OCI-LY1 (cell line): ENCODE measurements at regions not wholly inside any gene's neighbourhood (a gene's known extent, or its start where the extent isn't known, plus 50 kb on each side); places are given as distances from the start of the nearest gene placed in this dataset.

Experiments
- H2AFZ ChIP-seq: fragments of 200-600 bp; sonication (generic), shearing (Covaris generic); 2 replicates; pipeline ENCODE4 v1.6.0; 2014; ENCODE audit warnings: antibody characterized with exemption, mild to moderate bottlenecking, low read length
- H3F3A ChIP-seq: fragments of 200-600 bp; sonication (generic), shearing (Covaris generic); 2 replicates; pipeline ENCODE4 v1.6.0; 2014; ENCODE audit warnings: mild to moderate bottlenecking, antibody characterized with exemption, low read length, moderate library complexity; ENCODE audit not compliant: insufficient read depth
- H3K27ac ChIP-seq: fragments of 200-600 bp; sonication (generic); 2 replicates; pipeline ENCODE4 v1.5.1; 2014; ENCODE audit warnings: low read length, mixed run types, mild to moderate bottlenecking, low read depth; ENCODE audit not compliant: poor library complexity, severe bottlenecking
- H3K27me3 ChIP-seq: fragments of 200-600 bp; sonication (generic); 2 replicates; pipeline ENCODE4 v1.6.0; 2014; ENCODE audit warnings: antibody characterized with exemption, mild to moderate bottlenecking, low read length, moderate library complexity; ENCODE audit not compliant: insufficient read depth
- H3K36me3 ChIP-seq: fragments of 200-600 bp; sonication (generic); 2 replicates; pipeline ENCODE4 v1.6.1; 2014; ENCODE audit warnings: mild to moderate bottlenecking, antibody characterized with exemption, low read length, moderate library complexity, mixed read lengths; ENCODE audit not compliant: insufficient read depth
- H3K4me1 ChIP-seq: fragments of 200-600 bp; sonication (generic); 2 replicates; pipeline ENCODE4 v1.5.1; 2014; ENCODE audit warnings: mild to moderate bottlenecking, low read length, moderate library complexity; ENCODE audit not compliant: insufficient read depth, severe bottlenecking
- H3K4me2 ChIP-seq: fragments of 200-600 bp; sonication (generic), shearing (Covaris generic); 2 replicates; pipeline ENCODE4 v1.6.1; 2014; ENCODE audit warnings: low read length
- H3K4me3 ChIP-seq: fragments of 200-600 bp; sonication (generic); 2 replicates; pipeline ENCODE4 v1.5.1; 2014; ENCODE audit warnings: low read length, low read depth, mild to moderate bottlenecking, mixed read lengths; ENCODE audit not compliant: poor library complexity, severe bottlenecking
- H3K79me2 ChIP-seq: fragments of 200-600 bp; shearing (Covaris generic); 2 replicates; pipeline ENCODE4 v1.6.1; 2016; ENCODE audit warnings: mixed run types, low read length, mixed read lengths; ENCODE audit not compliant: insufficient read depth
- H3K9ac ChIP-seq: fragments of 200-600 bp; sonication (generic), shearing (Covaris generic); 2 replicates; pipeline ENCODE4 v1.6.1; 2014; ENCODE audit warnings: mild to moderate bottlenecking, low read length, mixed read lengths
- H3K9me2 ChIP-seq: fragments of 200-600 bp; sonication (generic), shearing (Covaris generic); 2 replicates; pipeline ENCODE4 v1.6.1; 2014; ENCODE audit warnings: low read depth, mild to moderate bottlenecking, low read length, mixed read lengths
- H3K9me3 ChIP-seq: fragments of 200-600 bp; shearing (Covaris generic); 2 replicates; pipeline ENCODE4 v1.6.1; 2014; ENCODE audit warnings: low read length, mixed read lengths
- H4K20me1 ChIP-seq: fragments of 200-600 bp; sonication (generic), shearing (Covaris generic); 2 replicates; pipeline ENCODE4 v1.6.0; 2016; ENCODE audit warnings: mild to moderate bottlenecking, low read length; ENCODE audit not compliant: insufficient read depth
- EZH2 ChIP-seq: fragments of 200-600 bp; sonication (generic), shearing (Covaris generic); IDR thresholded peaks from 2 replicates; pipeline ENCODE4 v1.8.0; 2017; ENCODE audit warnings: borderline replicate concordance, mixed run types, mild to moderate bottlenecking, antibody characterized with exemption, low read length, moderate library complexity, mixed read lengths
- TF ChIP-seq, protein P1 (sequence below): fragments of 200-600 bp; sonication (generic), shearing (Covaris generic); IDR thresholded peaks from 2 replicates; pipeline ENCODE4 v1.5.1; 2017; ENCODE audit warnings: mild to moderate bottlenecking, antibody characterized with exemption, low read length, moderate library complexity, mixed read lengths

- Histone ChIP-seq H3K4me2 (no peak overlapping the region), H3K27me3 (no peaks in the 10 kb centered on the region), H3K79me2 (no peaks in the 10 kb centered on the region), H3K27ac (no peak overlapping the region), H4K20me1 (no peaks in the 10 kb centered on the region), H3K4me1 (no peaks in the 10 kb centered on the region), H3F3A (no peaks in the 10 kb centered on the region), H3K4me3 (no peak overlapping the region), H3K9me3 (no peaks in the 10 kb centered on the region), H3K9me2 (no peaks in the 10 kb centered on the region), H3K36me3 (no peaks in the 10 kb centered on the region), H2AFZ (no peak overlapping the region), H3K9ac (no peak overlapping the region)
- TF ChIP-seq EZH2: no peak
- TF ChIP-seq, protein P1, sequence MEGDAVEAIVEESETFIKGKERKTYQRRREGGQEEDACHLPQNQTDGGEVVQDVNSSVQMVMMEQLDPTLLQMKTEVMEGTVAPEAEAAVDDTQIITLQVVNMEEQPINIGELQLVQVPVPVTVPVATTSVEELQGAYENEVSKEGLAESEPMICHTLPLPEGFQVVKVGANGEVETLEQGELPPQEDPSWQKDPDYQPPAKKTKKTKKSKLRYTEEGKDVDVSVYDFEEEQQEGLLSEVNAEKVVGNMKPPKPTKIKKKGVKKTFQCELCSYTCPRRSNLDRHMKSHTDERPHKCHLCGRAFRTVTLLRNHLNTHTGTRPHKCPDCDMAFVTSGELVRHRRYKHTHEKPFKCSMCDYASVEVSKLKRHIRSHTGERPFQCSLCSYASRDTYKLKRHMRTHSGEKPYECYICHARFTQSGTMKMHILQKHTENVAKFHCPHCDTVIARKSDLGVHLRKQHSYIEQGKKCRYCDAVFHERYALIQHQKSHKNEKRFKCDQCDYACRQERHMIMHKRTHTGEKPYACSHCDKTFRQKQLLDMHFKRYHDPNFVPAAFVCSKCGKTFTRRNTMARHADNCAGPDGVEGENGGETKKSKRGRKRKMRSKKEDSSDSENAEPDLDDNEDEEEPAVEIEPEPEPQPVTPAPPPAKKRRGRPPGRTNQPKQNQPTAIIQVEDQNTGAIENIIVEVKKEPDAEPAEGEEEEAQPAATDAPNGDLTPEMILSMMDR: no peak
Observed at GRCh38 chr2:57434441-57434840, 612.2 kb upstream of the VRK2 start.

DNA sequence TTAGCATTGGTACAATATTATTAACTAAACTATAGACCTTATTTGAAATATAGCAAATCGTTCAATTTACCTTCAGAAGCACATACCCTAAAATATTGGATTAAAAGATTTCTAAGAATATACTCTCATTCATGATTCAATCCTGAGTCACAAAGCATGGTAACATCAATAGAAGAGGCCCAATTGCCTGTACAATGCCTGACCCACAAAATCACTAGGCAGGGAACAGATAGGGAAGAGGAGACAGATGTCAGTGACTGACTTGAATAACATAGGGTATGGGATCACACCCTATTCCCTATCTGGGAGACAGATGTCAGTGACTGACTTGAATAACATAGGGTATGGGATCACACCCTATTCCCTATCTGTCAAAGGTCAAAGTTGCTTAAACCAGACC lies 611.6 kb upstream of the VRK2 start:
- Histone ChIP-seq H3K9ac (no peak overlapping the region), H3K79me2 (no peaks in the 10 kb centered on the region), H4K20me1 (no peaks in the 10 kb centered on the region), H3K36me3 (no peaks in the 10 kb centered on the region), H3K4me2 (no peak overlapping the region), H3K27ac (no peak overlapping the region), H3K9me2 (no peaks in the 10 kb centered on the region), H2AFZ (no peak overlapping the region), H3K27me3 (no peaks in the 10 kb centered on the region), H3F3A (no peaks in the 10 kb centered on the region), H3K4me3 (no peak overlapping the region), H3K4me1 (no peaks in the 10 kb centered on the region), H3K9me3 (no peaks in the 10 kb centered on the region)
- TF ChIP-seq, protein P1: no peak
- no peak for TF ChIP-seq EZH2

GRCh38 chr2:57437077-57437476 lies 609.5 kb upstream of the VRK2 start:
- no peaks in the 10 kb centered on the region for H3K79me2 ChIP-seq
- no peak overlapping the region for H3K27ac ChIP-seq
- H3K4me1 ChIP-seq: no peaks in the 10 kb centered on the region
- H3K4me3 ChIP-seq: no peak overlapping the region
- no peaks in the 10 kb centered on the region for H3K9me3 ChIP-seq
- H3F3A ChIP-seq: no peaks in the 10 kb centered on the region
- no peak overlapping the region for H3K9ac ChIP-seq
- no peak overlapping the region for H3K4me2 ChIP-seq
- no peaks in the 10 kb centered on the region for H4K20me1 ChIP-seq
- H3K36me3 ChIP-seq: no peaks in the 10 kb centered on the region
- no peak overlapping the region for H2AFZ ChIP-seq
- H3K9me2 ChIP-seq: no peaks in the 10 kb centered on the region
- no peaks in the 10 kb centered on the region for H3K27me3 ChIP-seq
- TF ChIP-seq EZH2: no peak
- TF ChIP-seq, protein P1: no peak
